B cell (primary cell): ENCODE measurements at regions not wholly inside any gene's neighbourhood (a gene's known extent, or its start where the extent isn't known, plus 50 kb on each side); places are given as distances from the start of the nearest gene placed in this dataset.

ENCODE experiments used
- CTCF ChIP-seq: fragments of 200-600 bp; IDR thresholded peaks from one replicate; pipeline ENCODE4 v1.8.0; 2022; ENCODE audit warnings: antibody characterized with exemption, mild to moderate bottlenecking
- EZH2 ChIP-seq: IDR thresholded peaks from 2 replicates; pipeline ENCODE4 v1.6.1; 2012; ENCODE audit warnings: borderline replicate concordance, low read depth, mild to moderate bottlenecking, moderate library complexity, low read length; ENCODE audit not compliant: insufficient read depth, poor library complexity, severe bottlenecking

GRCh38 chr10:52419281-52419680 lies 105.2 kb downstream of the DKK1 start:
- TF ChIP-seq CTCF = no peak
- TF ChIP-seq EZH2 = no peak
